H1 (cell line): ENCODE measurements at regions not wholly inside any gene's neighbourhood (a gene's known extent, or its start where the extent isn't known, plus 50 kb on each side); places are given as distances from the start of the nearest gene placed in this dataset.

Experiments
- CTCF ChIA-PET: fragments of 300-600 bp; sonication (Branson Sonifier 250); formaldehyde crosslinking; loops from one replicate; lab custom pipeline; 2021; ENCODE audit not compliant: partially characterized antibody; lab: Charles Lee
- POLR2A ChIA-PET: fragments of 300-600 bp; sonication (Branson Sonifier 250); formaldehyde crosslinking; loops from one replicate; lab custom pipeline; 2021; ENCODE audit warnings: inconsistent platforms; ENCODE audit not compliant: partially characterized antibody; lab: Charles Lee
- DNase-seq, 2 experiments: peaks; one replicate each; pipeline versions ENCODE4 v3.0.0 to v3.0.0-alpha.2; 2010 to 2022; ENCODE audit warnings: low spot score in 2 of 2, low read depth in 1 of 2, mixed read lengths in 1 of 2
- FAIRE-seq: peaks from 2 replicates; lab custom pipeline; 2011; peaks lifted over from hg19 to GRCh38; lab: Jason Lieb, UNC
- H2AFZ ChIP-seq: 2 replicates; pipeline ENCODE4 v1.8.1; 2012; ENCODE audit warnings: low read length, inconsistent platforms
- H2AK5ac ChIP-seq: 2 replicates; pipeline ENCODE4 v1.6.1; 2013; ENCODE audit warnings: low read depth, low read length
- H2BK120ac ChIP-seq: replicated peaks from 2 replicates; pipeline ENCODE3; 2013; ENCODE audit warnings: low read depth, low read length, inconsistent platforms
- H2BK12ac ChIP-seq: 2 replicates; pipeline ENCODE4 v1.6.1; 2013; ENCODE audit warnings: low read depth, low read length
- H2BK15ac ChIP-seq: 2 replicates; pipeline ENCODE4 v1.6.1; 2013; ENCODE audit warnings: low read length
- H2BK20ac ChIP-seq: 2 replicates; pipeline ENCODE4 v1.6.1; 2013; ENCODE audit warnings: low read length
- H2BK5ac ChIP-seq: 2 replicates; pipeline ENCODE4 v1.6.1; 2013; ENCODE audit warnings: low read depth, low read length
- H3K14ac ChIP-seq: 2 replicates; pipeline ENCODE4 v1.6.1; 2013; ENCODE audit warnings: inconsistent platforms; ENCODE audit not compliant: insufficient read length
- H3K18ac ChIP-seq: 2 replicates; pipeline ENCODE4 v1.6.1; 2013; ENCODE audit warnings: low read length; ENCODE audit errors: extremely low read depth
- H3K23ac ChIP-seq: 2 replicates; pipeline ENCODE4 v1.6.1; 2013; ENCODE audit warnings: inconsistent platforms; ENCODE audit not compliant: insufficient read length
- H3K23me2 ChIP-seq: 2 replicates; pipeline ENCODE4 v1.6.1; 2013; ENCODE audit warnings: low read depth, low read length
- H3K27ac ChIP-seq: 2 replicates; pipeline ENCODE4 v1.6.1; 2011; ENCODE audit warnings: low read depth, low read length, inconsistent platforms
- H3K27me3 ChIP-seq, 4 experiments: replicated peaks in 1 of 4; 1 replicate in 1 of 4; 2 replicates in 3 of 4; pipeline versions ENCODE4 v1.6.1 to v1.8.1; 2011 to 2013; ENCODE audit warnings: low read length in 3 of 4, mild to moderate bottlenecking in 3 of 4, inconsistent platforms in 2 of 4, mixed read lengths in 2 of 4, moderate library complexity in 1 of 4; ENCODE audit not compliant: control insufficient read depth in 3 of 4, insufficient read depth in 3 of 4; ENCODE audit errors: extremely low read depth in 1 of 4
- H3K36me3 ChIP-seq, 4 experiments: 2 replicates each; pipeline versions ENCODE4 v1.6.1 to v1.8.1; 2011 to 2013; ENCODE audit warnings: mild to moderate bottlenecking in 4 of 4, low read length in 3 of 4, moderate library complexity in 2 of 4, control low read depth in 1 of 4, inconsistent platforms in 1 of 4; ENCODE audit not compliant: insufficient read depth in 4 of 4, control insufficient read depth in 2 of 4
- H3K4ac ChIP-seq: replicated peaks from 2 replicates; pipeline ENCODE3; 2013; ENCODE audit warnings: low read length, low read depth, mixed read lengths, inconsistent platforms; ENCODE audit not compliant: insufficient read length
- H3K4me1 ChIP-seq, 4 experiments: replicated peaks in 1 of 4; 1 replicate in 1 of 4; 2 replicates in 3 of 4; pipeline versions ENCODE4 v1.6.1 to v1.8.1; 2011 to 2013; ENCODE audit warnings: low read length in 3 of 4, inconsistent platforms in 2 of 4, mixed read lengths in 1 of 4; ENCODE audit not compliant: insufficient read depth in 4 of 4, control insufficient read depth in 3 of 4
- H3K4me2 ChIP-seq, 2 experiments: 2 replicates each; pipeline versions ENCODE4 v1.6.1 to v1.8.1; 2011 to 2013; ENCODE audit warnings: low read depth in 2 of 2, low read length in 2 of 2, control low read depth in 1 of 2, inconsistent platforms in 1 of 2, mild to moderate bottlenecking in 1 of 2; ENCODE audit not compliant: insufficient read depth in 1 of 2
- H3K4me3 ChIP-seq, 4 experiments: fragments of 200-600, 300-600 bp in 1 of 4; sonication (generic), shearing (Covaris generic), sonication (Bioruptor Twin) in 1 of 4; 2 replicates each; pipeline versions ENCODE4 v1.5.1 to v1.8.1; 2011 to 2016; ENCODE audit warnings: low read length in 4 of 4, low read depth in 3 of 4, control low read depth in 2 of 4, inconsistent platforms in 2 of 4, mild to moderate bottlenecking in 2 of 4, mixed read lengths in 1 of 4, moderate library complexity in 1 of 4; ENCODE audit not compliant: insufficient read depth in 2 of 4; ENCODE audit errors: extremely low read depth in 1 of 4
- H3K56ac ChIP-seq: replicated peaks from 2 replicates; pipeline ENCODE3; 2013; ENCODE audit warnings: low read depth, mild to moderate bottlenecking, mixed read lengths, low read length, inconsistent platforms; ENCODE audit not compliant: insufficient read length
- H3K79me1 ChIP-seq: 2 replicates; pipeline ENCODE4 v1.6.1; 2013; ENCODE audit warnings: low read depth, low read length, control low read depth
- H3K79me2 ChIP-seq, 2 experiments: 2 replicates each; pipeline versions ENCODE4 v1.6.1 to v1.8.1; 2012 to 2013; ENCODE audit warnings: low read length in 2 of 2, mild to moderate bottlenecking in 2 of 2, inconsistent platforms in 1 of 2; ENCODE audit not compliant: insufficient read depth in 2 of 2, control insufficient read depth in 1 of 2
- H3K9ac ChIP-seq, 4 experiments: replicated peaks in 1 of 4; 1 replicate in 1 of 4; 2 replicates in 3 of 4; pipeline versions ENCODE4 v1.6.1 to v1.8.1; 2011 to 2013; ENCODE audit warnings: low read depth in 3 of 4, low read length in 3 of 4, control low read depth in 2 of 4, mild to moderate bottlenecking in 2 of 4, moderate library complexity in 2 of 4, inconsistent platforms in 1 of 4; ENCODE audit errors: extremely low read depth in 1 of 4
- H3K9me3 ChIP-seq, 2 experiments: 2 replicates each; pipeline versions ENCODE4 v1.6.1 to v1.8.1; 2012 to 2013; ENCODE audit warnings: mild to moderate bottlenecking in 2 of 2, moderate library complexity in 2 of 2, control low read depth in 1 of 2, inconsistent platforms in 1 of 2, low read depth in 1 of 2, low read length in 1 of 2, mixed read lengths in 1 of 2; ENCODE audit not compliant: insufficient read depth in 2 of 2
- H4K20me1 ChIP-seq, 2 experiments: replicated peaks in 1 of 2; 2 replicates each; pipeline versions ENCODE3 to v1.8.1; 2011 to 2013; ENCODE audit warnings: inconsistent platforms in 2 of 2, low read length in 2 of 2, mild to moderate bottlenecking in 1 of 2; ENCODE audit not compliant: insufficient read depth in 2 of 2, control insufficient read depth in 1 of 2
- H4K5ac ChIP-seq: 2 replicates; pipeline ENCODE4 v1.6.1; 2013; ENCODE audit warnings: low read length, low read depth, mixed read lengths, inconsistent platforms; ENCODE audit not compliant: insufficient read length
- H4K8ac ChIP-seq: 2 replicates; pipeline ENCODE4 v1.8.0; 2013; ENCODE audit warnings: mild to moderate bottlenecking, moderate library complexity, low read length, inconsistent platforms; ENCODE audit not compliant: insufficient read depth; ENCODE audit errors: extremely low read depth
- H4K91ac ChIP-seq: replicated peaks from 2 replicates; pipeline ENCODE3; 2013; ENCODE audit warnings: low read length, mixed read lengths, inconsistent platforms; ENCODE audit not compliant: insufficient read length
- CEBPB ChIP-seq: IDR thresholded peaks from 2 replicates; pipeline ENCODE4 v1.6.1; 2012; ENCODE audit warnings: low read depth, low read length
- GABPA ChIP-seq: IDR thresholded peaks from 2 replicates; pipeline ENCODE4 v1.6.1; 2011; ENCODE audit warnings: mild to moderate bottlenecking, low read length, moderate library complexity, borderline replicate concordance; ENCODE audit not compliant: insufficient read depth
- MAFK ChIP-seq: IDR thresholded peaks from 2 replicates; pipeline ENCODE4 v1.6.1; 2012; ENCODE audit warnings: low read depth, mild to moderate bottlenecking, improper control_type of control experiment, low read length
- SIN3A ChIP-seq, 2 experiments: IDR thresholded peaks in 1 of 2; conservative IDR thresholded peaks in 1 of 2; 2 replicates each; pipeline ENCODE4 v1.6.1; 2011 to 2012; ENCODE audit warnings: low read length in 2 of 2, improper control_type of control experiment in 1 of 2, low read depth in 1 of 2, mild to moderate bottlenecking in 1 of 2
- SRF ChIP-seq: IDR thresholded peaks from 2 replicates; pipeline ENCODE4 v1.6.1; 2011; ENCODE audit warnings: mild to moderate bottlenecking, low read depth, low read length, moderate library complexity
- TCF12 ChIP-seq: IDR thresholded peaks from 2 replicates; pipeline ENCODE4 v1.6.1; 2011; ENCODE audit warnings: low read depth, mild to moderate bottlenecking, low read length
- TEAD4 ChIP-seq: IDR thresholded peaks from 2 replicates; pipeline ENCODE4 v1.6.1; 2012; ENCODE audit warnings: low read depth, low read length, inconsistent platforms, mixed read lengths
- YY1 ChIP-seq: IDR thresholded peaks from 2 replicates; pipeline ENCODE4 v1.6.1; 2011; ENCODE audit warnings: low read depth, mild to moderate bottlenecking, low read length
- WGBS, 2 experiments: shearing (Covaris generic) in 1 of 2; methylation state at CpG; one replicate each; pipeline versions ENCODE4 v1.1.6 to v1.1.7; 2013 to 2015; ENCODE audit warnings: low lambda C conversion rate in 2 of 2, mixed read lengths in 2 of 2, inconsistent platforms in 1 of 2, low coverage in 1 of 2, missing lambda C conversion rate in 1 of 2; ENCODE audit not compliant: insufficient replicate concordance in 2 of 2, insufficient coverage in 1 of 2, insufficient read length in 1 of 2; ENCODE audit errors: extremely low coverage in 1 of 2, missing lambda C conversion rate in 1 of 2; 5-methylcytosine and 5-hydroxymethylcytosine counted together

DNA sequence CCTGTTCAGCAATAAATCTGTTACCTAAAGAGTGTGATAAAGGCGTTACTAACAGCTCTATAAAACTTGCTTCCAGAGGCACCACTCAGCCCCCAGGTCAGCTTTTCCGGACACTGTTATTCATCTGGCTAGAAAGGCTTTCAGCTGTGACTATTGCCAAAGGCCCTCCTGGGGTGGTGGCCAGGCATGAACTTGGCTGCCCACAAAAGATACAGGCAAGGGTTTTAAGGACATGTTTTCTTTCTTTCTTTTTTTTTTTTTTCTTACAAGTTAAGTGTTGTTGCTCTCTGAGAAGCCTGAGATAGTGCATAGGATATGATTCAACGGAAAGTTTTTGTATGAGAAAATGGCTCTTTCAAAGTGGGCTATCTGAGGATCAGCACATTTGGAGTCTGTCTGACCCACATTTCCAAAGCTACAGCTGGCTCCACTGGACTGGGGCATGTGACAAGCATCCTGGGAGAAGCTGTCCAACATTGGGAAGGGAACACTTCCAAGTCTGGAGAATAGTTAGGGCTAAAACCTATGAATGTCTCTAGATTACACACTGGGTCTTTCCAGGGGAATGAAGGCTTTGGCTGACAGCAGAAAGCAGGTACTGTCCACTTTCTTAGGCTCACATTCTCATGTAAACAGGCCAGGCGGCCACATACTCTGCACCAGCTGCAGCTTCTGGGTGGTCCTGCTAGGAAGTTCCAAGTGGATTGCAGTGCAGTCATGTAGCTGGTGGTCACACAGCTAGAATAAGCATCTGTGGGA is 639.7 kb downstream of the LMO4 start:
- TF ChIP-seq SRF = no peak
- no peak for TF ChIP-seq GABPA
- no peak for TF ChIP-seq CEBPB
- TF ChIP-seq TEAD4 = 0 out of 2 replicates have a peak, but pooled peaks have one; percentile 17
- 0 out of 4 replicates have a peak, but pooled peaks have one; percentile 22 to 52 for TF ChIP-seq SIN3A (conservative IDR thresholded peaks at IDR 0.05 in 1 of 2, IDR thresholded peaks at IDR 0.05 in 1 of 2; ENCODE audit: low read depth in 1 of 2, low read length in 2 of 2)
- TF ChIP-seq TCF12 = peak; percentile 84; the same call in 1 of the 2 replicates
- TF ChIP-seq YY1 = no peak
- TF ChIP-seq MAFK = no peak
- no peak overlapping the region for H2AFZ ChIP-seq

More for the DNA sequence above, 639.7 kb downstream of the LMO4 start:
- H2BK20ac ChIP-seq = peak overlapping the region; percentile 40; the same call in 1 of the 2 replicates
- H3K4me3 ChIP-seq = 0 out of 8 replicates have a peak overlapping the region, but pooled peaks of 1 of the 4 experiments have one; percentile 3
- H2BK15ac ChIP-seq = no peak overlapping the region
- H3K9me3 ChIP-seq = no peaks in the 10 kb centered on the region
- H3K4me1 ChIP-seq = peaks cover 4 to 9% (median 7%) of the 10 kb centered on the region in 4 experiments; a peak in 6 of 7 replicates
- H3K14ac ChIP-seq = no peak overlapping the region
- FAIRE-seq = peak; percentile 74
- H3K79me2 ChIP-seq = no peaks in the 10 kb centered on the region
- H3K4me2 ChIP-seq = peak overlapping the region; percentile 40; a peak in 3 of 4 replicates
- H4K8ac ChIP-seq = no peak overlapping the region
- H3K56ac ChIP-seq = no peak overlapping the region
- no peak overlapping the region for H4K5ac ChIP-seq
- no peak overlapping the region for H4K91ac ChIP-seq
- WGBS, 2 experiments = 57% methylated on average over 4 of the region's 4 CpGs; no CpG with 5 or more reads in 1 of the 2 experiments
- no peak overlapping the region for H2BK12ac ChIP-seq
- H3K23ac ChIP-seq = no peak overlapping the region
- H3K9ac ChIP-seq = no peak overlapping the region
- H3K18ac ChIP-seq = peak overlapping the region; percentile 20; the same call in 1 of the 2 replicates
- ChIA-PET POLR2A (no interaction called here), CTCF (interaction anchor here (0.7 to 3.2 kb wide), 4 partner anchors 15 to 677 kb away, joined by 3 to 25 read pairs (median 3); no protein-coding TSS in a partner anchor)
- peak overlapping the region; percentile 84 for H2BK120ac ChIP-seq
- no peak overlapping the region for H2AK5ac ChIP-seq
- H3K23me2 ChIP-seq = no peaks in the 10 kb centered on the region
- no peaks in the 10 kb centered on the region for H4K20me1 ChIP-seq
- H3K27me3 ChIP-seq = no peaks in the 10 kb centered on the region
- H2BK5ac ChIP-seq = peak overlapping the region; percentile 62; the same call in 1 of the 2 replicates
- no peaks in the 10 kb centered on the region for H3K79me1 ChIP-seq
- peak overlapping the region; percentile 91 for H3K4ac ChIP-seq
- no peak for DNase-seq
- no peaks in the 10 kb centered on the region for H3K36me3 ChIP-seq
- H3K27ac ChIP-seq = no peak overlapping the region
